ENCODE measurements at regions not wholly inside any gene's neighbourhood (a gene's known extent, or its start where the extent isn't known, plus 50 kb on each side); places are given as distances from the start of the nearest gene placed in this dataset.
"Not testable (repeated sequence)": the region's sequence is repeated elsewhere in the genome, so short reads cannot be mapped to it uniquely, and the experiment has no call there.

- Histone ChIP-seq H3K4me1 (ENCODE audit: insufficient read depth, low read length) (no peaks in the 10 kb centered on the region), H3K9me3 (ENCODE audit: low read length) (no peaks in the 10 kb centered on the region), H3K27ac (ENCODE audit: low read depth, low read length) (no peak overlapping the region), H3K36me3 (ENCODE audit: insufficient read depth, low read length) (no peaks in the 10 kb centered on the region), H3K27me3 (ENCODE audit: insufficient read depth, low read length, poor library complexity, severe bottlenecking) (no peaks in the 10 kb centered on the region), H3K4me3 (ENCODE audit: low read length) (no peak overlapping the region)
- CTCF ChIA-PET: no interaction called here
- peaks cover 0 to 6% (median 0%) of the 10 kb centered on the region in 5 donors for H3K9me3 Mint-ChIP-seq
- H3K36me3 Mint-ChIP-seq: peaks cover 0 to 28% (median 4%) of the 10 kb centered on the region in 3 donors
- H3K27ac Mint-ChIP-seq: no peak overlapping the region
- POLR2A ChIA-PET: no interaction called here
- DNase-seq: no peak
- H3K4me3 Mint-ChIP-seq: no peak overlapping the region
- peaks cover 8% of the 10 kb centered on the region in 2 donors for H3K27me3 Mint-ChIP-seq
- no peaks in the 10 kb centered on the region for H3K4me1 Mint-ChIP-seq
These were observed 232.8 kb downstream of the CDH26 start for GRCh38 chr20:60191014-60191413.

- H3K9me3 ChIP-seq (ENCODE audit: low read length): no peaks in the 10 kb centered on the region
- Mint-ChIP-seq H3K27me3 (peaks cover 6 to 8% of the 10 kb centered on the region in 2 donors), H3K36me3 (peaks cover 0 to 33% (median 5%) of the 10 kb centered on the region in 3 donors), H3K27ac (no peak overlapping the region), H3K9me3 (peaks cover 0 to 7% (median 3%) of the 10 kb centered on the region in 5 donors), H3K4me3 (no peak overlapping the region), H3K4me1 (no peaks in the 10 kb centered on the region)
- no peak for DNase-seq
- no peaks in the 10 kb centered on the region for H3K4me1 ChIP-seq (ENCODE audit: insufficient read depth, low read length)
- H3K36me3 ChIP-seq (ENCODE audit: insufficient read depth, low read length): no peaks in the 10 kb centered on the region
- H3K4me3 ChIP-seq (ENCODE audit: low read length): no peak overlapping the region
- ChIA-PET POLR2A (no interaction called here), CTCF (no interaction called here)
- no peaks in the 10 kb centered on the region for H3K27me3 ChIP-seq (ENCODE audit: insufficient read depth, low read length, poor library complexity, severe bottlenecking)
- no peak overlapping the region for H3K27ac ChIP-seq (ENCODE audit: low read depth, low read length)
These were observed 234.1 kb downstream of the CDH26 start for GRCh38 chr20:60192326-60192725.

GRCh38 chr20:60199132-60199531, 240.9 kb downstream of the CDH26 start:
- H3K36me3 Mint-ChIP-seq: peaks cover 0 to 39% (median 9%) of the 10 kb centered on the region in 3 donors
- H3K27me3 ChIP-seq (ENCODE audit: insufficient read depth, low read length, poor library complexity, severe bottlenecking); H3K4me3 ChIP-seq (ENCODE audit: low read length); H3K4me1 ChIP-seq (ENCODE audit: insufficient read depth, low read length); CTCF ChIA-PET; H3K9me3 ChIP-seq (ENCODE audit: low read length); H3K36me3 ChIP-seq (ENCODE audit: insufficient read depth, low read length); DNase-seq; H3K27ac ChIP-seq (ENCODE audit: low read depth, low read length); H3K27ac Mint-ChIP-seq; H3K27me3 Mint-ChIP-seq; POLR2A ChIA-PET; H3K4me3 Mint-ChIP-seq; H3K4me1 Mint-ChIP-seq: not testable (repeated sequence)
- H3K9me3 Mint-ChIP-seq: peaks cover 0 to 18% (median 7%) of the 10 kb centered on the region in 5 donors

DNA sequence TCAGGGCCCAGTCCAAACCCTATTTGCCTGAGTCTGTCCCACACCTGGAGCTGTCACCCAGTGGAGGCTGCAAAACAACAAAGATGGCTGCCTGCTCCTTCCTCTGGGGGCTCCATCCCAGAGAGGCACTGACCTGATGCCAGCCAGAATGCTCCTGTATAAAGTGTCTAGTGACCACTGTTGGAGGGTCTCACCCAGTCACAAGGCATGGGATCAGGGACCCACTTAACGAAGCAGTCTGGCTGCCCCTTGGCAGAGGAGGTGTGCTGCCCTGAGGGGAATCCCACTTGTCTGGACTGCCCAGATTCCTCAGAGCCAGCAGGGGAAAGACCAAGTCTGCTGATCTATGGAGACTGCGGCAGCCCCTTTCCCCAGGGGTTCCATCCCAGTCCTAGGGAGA, 241.6 kb downstream of the CDH26 start:
- no peaks in the 10 kb centered on the region for H3K27me3 ChIP-seq (ENCODE audit: insufficient read depth, low read length, poor library complexity, severe bottlenecking)
- H3K9me3 ChIP-seq (ENCODE audit: low read length): no peaks in the 10 kb centered on the region
- ChIA-PET POLR2A (no interaction called here), CTCF (interaction anchor here (1.0 kb wide), 1 partner anchor 11 kb away, joined by 4 read pairs; no protein-coding TSS in a partner anchor)
- Mint-ChIP-seq H3K4me3 (no peak overlapping the region), H3K27ac (peak overlapping the region in 1 of 8 donors; percentile 49), H3K36me3 (peaks cover 0 to 39% (median 9%) of the 10 kb centered on the region in 3 donors), H3K4me1 (no peaks in the 10 kb centered on the region), H3K27me3 (no peaks in the 10 kb centered on the region), H3K9me3 (peaks cover 0 to 18% (median 7%) of the 10 kb centered on the region in 5 donors)
- no peaks in the 10 kb centered on the region for H3K36me3 ChIP-seq (ENCODE audit: insufficient read depth, low read length)
- DNase-seq: no peak
- no peak overlapping the region for H3K4me3 ChIP-seq (ENCODE audit: low read length)
- no peaks in the 10 kb centered on the region for H3K4me1 ChIP-seq (ENCODE audit: insufficient read depth, low read length)
- H3K27ac ChIP-seq (ENCODE audit: low read depth, low read length): no peak overlapping the region

DNA sequence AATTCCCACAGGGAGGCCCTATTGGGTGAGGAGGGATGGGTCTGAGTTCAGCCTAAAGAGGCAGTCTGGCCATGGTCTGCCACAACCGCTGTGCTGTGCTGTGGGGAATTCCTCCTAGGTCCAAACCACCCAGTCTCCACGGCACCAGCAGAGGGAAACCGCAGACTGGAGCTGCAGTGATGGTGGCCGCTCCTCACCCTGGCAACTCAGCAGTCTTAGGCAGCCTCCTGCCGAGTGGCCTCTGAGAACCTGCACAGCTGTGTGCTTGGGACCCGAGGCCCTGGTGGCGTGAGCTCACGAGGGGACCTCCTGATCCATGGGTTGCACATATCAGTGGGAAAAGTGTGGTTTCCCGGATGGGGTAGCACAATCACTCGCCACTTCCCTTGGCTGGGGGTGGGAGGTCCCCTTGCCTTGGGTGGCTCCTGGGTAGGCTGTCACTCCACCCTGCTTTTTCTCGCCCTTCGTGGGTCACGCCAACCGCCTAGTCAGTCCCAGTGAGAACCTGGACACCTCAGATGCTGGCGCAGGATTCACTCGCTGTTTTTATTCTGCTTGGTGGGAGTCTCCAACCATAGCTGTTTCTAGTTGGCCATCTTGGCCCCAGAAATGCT, 242.2 kb downstream of the CDH26 start:
- no peaks in the 10 kb centered on the region for H3K27me3 ChIP-seq (ENCODE audit: insufficient read depth, low read length, poor library complexity, severe bottlenecking)
- no peaks in the 10 kb centered on the region for H3K36me3 ChIP-seq (ENCODE audit: insufficient read depth, low read length)
- ChIA-PET POLR2A (no interaction called here), CTCF (interaction anchor here (1.0 kb wide), 1 partner anchor 10 kb away, joined by 4 read pairs; no protein-coding TSS in a partner anchor)
- Mint-ChIP-seq H3K9me3 (peaks cover 0 to 18% (median 7%) of the 10 kb centered on the region in 5 donors), H3K27me3 (no peaks in the 10 kb centered on the region), H3K36me3 (peaks cover 0 to 37% (median 9%) of the 10 kb centered on the region in 3 donors), H3K4me1 (no peaks in the 10 kb centered on the region), H3K27ac (peak overlapping the region in 1 of 8 donors; percentile 41), H3K4me3 (no peak overlapping the region)
- no peak for DNase-seq
- H3K4me3 ChIP-seq (ENCODE audit: low read length): no peak overlapping the region
- H3K9me3 ChIP-seq (ENCODE audit: low read length): no peaks in the 10 kb centered on the region
- no peaks in the 10 kb centered on the region for H3K4me1 ChIP-seq (ENCODE audit: insufficient read depth, low read length)
- H3K27ac ChIP-seq (ENCODE audit: low read depth, low read length): no peak overlapping the region

- no peak overlapping the region for H3K4me3 ChIP-seq (ENCODE audit: low read length)
- ChIA-PET POLR2A (no interaction called here), CTCF (no interaction called here)
- Mint-ChIP-seq H3K4me3 (no peak overlapping the region), H3K27ac (no peak overlapping the region), H3K36me3 (peaks cover 0 to 30% (median 9%) of the 10 kb centered on the region in 3 donors), H3K9me3 (peaks cover 0 to 15% (median 7%) of the 10 kb centered on the region in 5 donors), H3K4me1 (no peaks in the 10 kb centered on the region), H3K27me3 (peaks cover 0 to 3% of the 10 kb centered on the region in 2 donors)
- no peak for DNase-seq
- H3K4me1 ChIP-seq (ENCODE audit: insufficient read depth, low read length): no peaks in the 10 kb centered on the region
- no peaks in the 10 kb centered on the region for H3K9me3 ChIP-seq (ENCODE audit: low read length)
- H3K27me3 ChIP-seq (ENCODE audit: insufficient read depth, low read length, poor library complexity, severe bottlenecking): no peaks in the 10 kb centered on the region
- no peaks in the 10 kb centered on the region for H3K36me3 ChIP-seq (ENCODE audit: insufficient read depth, low read length)
- no peak overlapping the region for H3K27ac ChIP-seq (ENCODE audit: low read depth, low read length)
These were observed 243.1 kb downstream of the CDH26 start for GRCh38 chr20:60201198-60201835.

GRCh38 chr20:60202046-60202445, 243.8 kb downstream of the CDH26 start:
- Histone ChIP-seq H3K27me3 (ENCODE audit: insufficient read depth, low read length, poor library complexity, severe bottlenecking) (no peaks in the 10 kb centered on the region), H3K4me3 (ENCODE audit: low read length) (no peak overlapping the region), H3K9me3 (ENCODE audit: low read length) (no peaks in the 10 kb centered on the region), H3K4me1 (ENCODE audit: insufficient read depth, low read length) (no peaks in the 10 kb centered on the region), H3K36me3 (ENCODE audit: insufficient read depth, low read length) (no peaks in the 10 kb centered on the region), H3K27ac (ENCODE audit: low read depth, low read length) (no peak overlapping the region)
- Mint-ChIP-seq H3K27ac (no peak overlapping the region), H3K4me1 (no peaks in the 10 kb centered on the region), H3K4me3 (no peak overlapping the region), H3K9me3 (peaks cover 0 to 13% (median 6%) of the 10 kb centered on the region in 5 donors), H3K36me3 (peaks cover 0 to 26% (median 8%) of the 10 kb centered on the region in 3 donors), H3K27me3 (peaks cover 0 to 3% of the 10 kb centered on the region in 2 donors)
- no peak for DNase-seq
- ChIA-PET POLR2A (no interaction called here), CTCF (interaction anchor here (1.1 kb wide), 1 partner anchor 9 kb away, joined by 3 read pairs; no protein-coding TSS in a partner anchor)

GRCh38 chr20:60203451-60203850, 245.2 kb downstream of the CDH26 start:
- CTCF ChIA-PET: interaction anchor here (1.4 kb wide), 1 partner anchor 22 kb away, joined by 3 read pairs; no protein-coding TSS in a partner anchor
- POLR2A ChIA-PET: no interaction called here
- Histone ChIP-seq H3K9me3 (ENCODE audit: low read length) (no peaks in the 10 kb centered on the region), H3K4me3 (ENCODE audit: low read length) (no peak overlapping the region), H3K36me3 (ENCODE audit: insufficient read depth, low read length) (no peaks in the 10 kb centered on the region), H3K27ac (ENCODE audit: low read depth, low read length) (no peak overlapping the region), H3K27me3 (ENCODE audit: insufficient read depth, low read length, poor library complexity, severe bottlenecking) (no peaks in the 10 kb centered on the region), H3K4me1 (ENCODE audit: insufficient read depth, low read length) (no peaks in the 10 kb centered on the region)
- no peaks in the 10 kb centered on the region for H3K4me1 Mint-ChIP-seq
- H3K4me3 Mint-ChIP-seq: no peak overlapping the region
- H3K36me3 Mint-ChIP-seq: peaks cover 0 to 12% (median 6%) of the 10 kb centered on the region in 3 donors
- peaks cover 0 to 8% of the 10 kb centered on the region in 2 donors for H3K27me3 Mint-ChIP-seq
- peaks cover 0 to 8% (median 3%) of the 10 kb centered on the region in 5 donors for H3K9me3 Mint-ChIP-seq
- no peak for DNase-seq
- no peak overlapping the region for H3K27ac Mint-ChIP-seq
